Spleen (tissue), 11 donors: ENCODE measurements at regions not wholly inside any gene's neighbourhood (a gene's known extent, or its start where the extent isn't known, plus 50 kb on each side); places are given as distances from the start of the nearest gene placed in this dataset.

Experiments used
- DNase-seq: peaks from one replicate; pipeline ENCODE4 v3.0.0-alpha.2; 2020
- H3K27ac ChIP-seq, 8 donors: fragments of 200-600 bp; sonication (generic) in 7 of 8; 1 replicate in 4 of 8; 2 replicates in 4 of 8; pipeline versions ENCODE4 v1.5.0 to v1.8.0; 2016 to 2021; ENCODE audit warnings: inconsistent platforms in 4 of 8, mild to moderate bottlenecking in 4 of 8, moderate library complexity in 1 of 8
- H3K27me3 ChIP-seq, 7 donors: fragments of 200-600 bp; sonication (generic) in 6 of 7; replicated peaks in 1 of 7; 1 replicate in 4 of 7; 2 replicates in 3 of 7; pipeline versions ENCODE4 v1.5.0 to v1.8.0; 2016 to 2021; ENCODE audit warnings: inconsistent platforms in 3 of 7, mild to moderate bottlenecking in 1 of 7
- H3K36me3 ChIP-seq, 6 donors: fragments of 200-600 bp; sonication (generic) in 5 of 6; 1 replicate in 4 of 6; 2 replicates in 2 of 6; pipeline versions ENCODE4 v1.5.0 to v1.8.0; 2016 to 2021; ENCODE audit warnings: inconsistent platforms in 2 of 6
- H3K4me1 ChIP-seq, 6 donors: fragments of 200-600 bp; sonication (generic) in 5 of 6; 1 replicate in 3 of 6; 2 replicates in 3 of 6; pipeline versions ENCODE4 v1.5.0 to v1.8.0; 2016 to 2021; ENCODE audit warnings: inconsistent platforms in 3 of 6
- H3K4me3 ChIP-seq, 8 donors: fragments of 200-600 bp; sonication (generic) in 7 of 8; 1 replicate in 4 of 8; 2 replicates in 4 of 8; pipeline versions ENCODE4 v1.5.0 to v1.8.0; 2016 to 2021; ENCODE audit warnings: inconsistent platforms in 4 of 8, mild to moderate bottlenecking in 4 of 8, moderate library complexity in 2 of 8
- H3K9me3 ChIP-seq, 8 donors: fragments of 200-600 bp; sonication (generic) in 7 of 8; 1 replicate in 4 of 8; 2 replicates in 4 of 8; pipeline versions ENCODE4 v1.5.0 to v1.8.0; 2016 to 2021; ENCODE audit warnings: inconsistent platforms in 4 of 8
- CTCF ChIP-seq, 11 experiments: fragments of 200-600 bp in 7 of 11; fragments of 450-650 bp in 4 of 11; sonication (generic) in 4 of 11; IDR thresholded peaks in 8 of 11; conservative IDR thresholded peaks in 3 of 11; 1 replicate in 7 of 11; 2 replicates in 4 of 11; pipeline versions ENCODE4 v1.4.0 to v1.8.0; 2016 to 2021; ENCODE audit warnings: antibody characterized with exemption in 11 of 11, inconsistent platforms in 4 of 11, mild to moderate bottlenecking in 1 of 11
- POLR2A ChIP-seq, 3 donors: fragments of 450-650 bp; IDR thresholded peaks; one replicate each; pipeline ENCODE4 v1.5.1; 2017; ENCODE audit warnings: antibody characterized with exemption in 3 of 3, mild to moderate bottlenecking in 1 of 3
- POLR2AphosphoS5 ChIP-seq, 3 donors: sonication (generic); formaldehyde crosslinking; IDR thresholded peaks; one replicate each; pipeline ENCODE4 v1.5.1; 2017; ENCODE audit warnings: antibody characterized with exemption in 3 of 3
- WGBS, 5 donors: extraction: QIAGEN DNeasy Blood & Tissue Kit in 3 of 5; methylation state at CpG; one replicate each; pipeline versions ENCODE4 v1.1.5 to v1.1.7; 2013 to 2018; 5-methylcytosine and 5-hydroxymethylcytosine counted together
- intact Hi-C: fragments of 100-400 bp; cut with DNase I; formaldehyde crosslinking; loops from one replicate; pipeline ENCODE4 v1.15.0; 2023; ENCODE audit warnings: low total_unique reads
- donor health status: healthy with polysubstance abuse.
- donor health status: DM: no; HTN: no; CAD: no; lungs with moderate emphysema.
- donor health status: DM: no; HTN: no; CAD: no.
- donor health status: Bipolar disorder and iron deficiency.
- donor health status: healthy.
- donor health status: DM: no; HTN: no; CAD: no.
- donor health status: DM: yes; HTN: yes; CAD: no.

DNA sequence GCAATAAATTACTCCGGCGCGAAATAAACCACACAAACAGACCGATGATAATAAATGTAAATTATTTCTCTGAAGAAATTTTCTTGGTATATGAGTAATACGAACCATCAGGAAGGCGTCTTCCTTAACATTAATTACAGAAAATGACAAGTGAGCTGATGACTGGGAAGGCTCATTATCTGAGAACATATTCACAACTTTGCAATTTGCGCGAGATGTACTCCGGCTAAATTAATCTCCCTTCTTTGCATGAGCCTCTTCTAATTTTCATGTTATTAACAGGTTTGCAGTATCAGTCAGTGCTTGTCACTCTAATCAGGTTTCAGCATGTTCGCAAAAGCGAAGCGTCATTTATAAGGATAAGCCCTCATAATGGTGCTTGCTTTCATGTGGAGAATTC, 218.9 kb upstream of the MVB12B start:
- Histone ChIP-seq H3K4me1 (no peaks in the 10 kb centered on the region), H3K27me3 (peaks cover 0 to 34% (median 0%) of the 10 kb centered on the region in 7 donors), H3K36me3 (no peaks in the 10 kb centered on the region), H3K9me3 (no peaks in the 10 kb centered on the region), H3K27ac (no peak overlapping the region), H3K4me3 (no peak overlapping the region)
- DNase-seq: no peak
- WGBS, 5 donors: 93 to 97% (median 95%) methylated on average over 12 of the region's 12 CpGs
- intact Hi-C loops: no loop called here
- TF ChIP-seq POLR2A (IDR thresholded peaks at IDR 0.05) (no peak), POLR2AphosphoS5 (IDR thresholded peaks at IDR 0.05) (no peak), CTCF (IDR thresholded peaks at IDR 0.05 in 8 of 11, conservative IDR thresholded peaks at IDR 0.05 in 3 of 11) (no peak)

DNA sequence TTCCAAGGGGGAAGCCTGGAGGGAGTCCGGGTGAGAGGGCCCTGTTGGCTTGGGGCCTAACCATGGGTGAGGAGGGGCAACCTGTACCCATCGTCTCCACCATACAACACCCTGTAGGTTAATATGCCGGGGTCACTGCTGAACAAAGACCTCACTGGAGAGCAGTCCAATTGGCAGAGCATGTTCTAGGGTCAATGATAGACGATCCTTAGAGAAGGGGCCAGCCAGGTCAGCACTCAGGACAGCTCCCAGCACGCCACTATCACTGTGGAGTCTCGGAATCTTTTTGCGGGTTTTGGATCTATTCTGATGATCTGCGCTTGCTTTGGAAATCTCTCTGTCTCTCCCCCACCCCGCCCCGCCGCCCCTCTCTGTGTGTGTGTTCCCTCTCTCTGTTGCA, 218.4 kb upstream of the MVB12B start:
- Histone ChIP-seq H3K4me1 (no peaks in the 10 kb centered on the region), H3K27me3 (peaks cover 0 to 34% (median 0%) of the 10 kb centered on the region in 7 donors), H3K36me3 (no peaks in the 10 kb centered on the region), H3K4me3 (no peak overlapping the region), H3K27ac (no peak overlapping the region), H3K9me3 (no peaks in the 10 kb centered on the region)
- intact Hi-C loops: no loop called here
- WGBS, 5 donors: 30 to 52% (median 42%) methylated on average over 11 of the region's 11 CpGs
- DNase-seq: peak; percentile 42
- no peak for TF ChIP-seq POLR2A (IDR thresholded peaks at IDR 0.05)
- no peak for TF ChIP-seq CTCF (IDR thresholded peaks at IDR 0.05 in 8 of 11, conservative IDR thresholded peaks at IDR 0.05 in 3 of 11)
- no peak for TF ChIP-seq POLR2AphosphoS5 (IDR thresholded peaks at IDR 0.05)

DNA sequence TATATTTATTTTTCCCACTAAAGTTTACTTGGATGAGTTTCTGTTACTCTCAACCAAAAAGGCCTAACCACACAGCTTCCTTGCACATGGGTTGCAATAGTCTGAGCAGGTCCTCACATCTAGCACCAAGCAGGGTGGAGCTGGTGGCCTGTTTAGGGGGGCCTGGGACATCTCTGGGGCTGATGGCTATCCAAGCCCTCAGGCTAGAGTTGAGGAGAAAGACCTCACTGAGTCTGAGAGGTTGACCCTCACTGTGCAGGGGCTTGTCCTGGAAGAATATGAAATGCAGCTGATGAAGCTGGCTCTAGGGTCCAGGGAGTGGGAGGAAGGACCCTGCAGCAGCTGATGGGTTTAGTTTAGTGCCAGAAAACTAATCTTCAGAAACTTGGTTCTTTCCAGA, 217.1 kb upstream of the MVB12B start:
- Histone ChIP-seq H3K27me3 (peaks cover 0 to 40% (median 0%) of the 10 kb centered on the region in 7 donors), H3K36me3 (no peaks in the 10 kb centered on the region), H3K4me1 (no peaks in the 10 kb centered on the region), H3K27ac (no peak overlapping the region), H3K4me3 (no peak overlapping the region), H3K9me3 (no peaks in the 10 kb centered on the region)
- intact Hi-C loops: no loop called here
- TF ChIP-seq POLR2AphosphoS5 (IDR thresholded peaks at IDR 0.05) (no peak), POLR2A (IDR thresholded peaks at IDR 0.05) (no peak), CTCF (IDR thresholded peaks at IDR 0.05 in 8 of 11, conservative IDR thresholded peaks at IDR 0.05 in 3 of 11) (no peak)
- DNase-seq: peak; percentile 13

DNA sequence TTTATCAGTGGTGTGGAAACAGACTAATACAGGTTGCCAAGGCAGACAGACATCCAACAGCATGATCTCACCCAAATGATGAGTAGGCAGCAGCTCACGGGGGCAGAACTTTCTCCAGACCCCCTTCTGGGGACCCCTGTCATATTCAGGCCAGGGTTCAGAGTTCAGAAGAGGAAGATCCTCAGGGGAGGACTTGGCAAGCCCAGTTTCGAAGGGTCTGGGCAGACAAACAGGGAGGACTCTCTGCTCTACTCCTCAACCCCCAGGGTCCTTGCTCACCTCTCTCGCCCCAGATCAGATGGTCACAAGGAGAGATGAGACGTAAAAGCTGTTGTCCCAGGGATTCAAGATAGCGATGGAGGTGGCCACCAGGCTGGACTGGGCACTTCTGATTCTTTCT, 215.1 kb upstream of the MVB12B start:
- Histone ChIP-seq H3K36me3 (no peaks in the 10 kb centered on the region), H3K4me1 (no peaks in the 10 kb centered on the region), H3K9me3 (no peaks in the 10 kb centered on the region), H3K4me3 (no peak overlapping the region), H3K27ac (no peak overlapping the region), H3K27me3 (peaks cover 0 to 46% (median 0%) of the 10 kb centered on the region in 7 donors)
- peak; percentile 16 for DNase-seq
- intact Hi-C loops: no loop called here
- WGBS, 5 donors: 70 to 86% (median 85%) methylated on average over 5 of the region's 5 CpGs
- TF ChIP-seq CTCF (IDR thresholded peaks at IDR 0.05 in 8 of 11, conservative IDR thresholded peaks at IDR 0.05 in 3 of 11) (no peak), POLR2AphosphoS5 (IDR thresholded peaks at IDR 0.05) (no peak), POLR2A (IDR thresholded peaks at IDR 0.05) (no peak)
